Esophagus muscularis mucosa (tissue), 4 donors: ENCODE measurements at regions not wholly inside any gene's neighbourhood (a gene's known extent, or its start where the extent isn't known, plus 50 kb on each side); places are given as distances from the start of the nearest gene placed in this dataset.

Source experiments
- DNase-seq: peaks from one replicate; pipeline ENCODE4 v3.0.0-alpha.2; 2017; ENCODE audit errors: extremely low spot score
- H3K27ac ChIP-seq, 4 donors: fragments of 200-600 bp; sonication (generic); replicated peaks in 1 of 4; 1 replicate in 3 of 4; 2 replicates in 1 of 4; pipeline ENCODE4 v1.5.1; 2016 to 2019; ENCODE audit warnings: mild to moderate bottlenecking in 1 of 4
- H3K27me3 ChIP-seq, 4 donors: fragments of 200-600 bp; sonication (generic); one replicate each; pipeline versions ENCODE4 v1.5.1 to v1.6.0; 2016 to 2019
- H3K36me3 ChIP-seq, 4 donors: fragments of 200-600 bp; sonication (generic); one replicate each; pipeline ENCODE4 v1.5.1; 2016 to 2019
- H3K4me1 ChIP-seq, 4 donors: fragments of 200-600 bp; sonication (generic); one replicate each; pipeline ENCODE4 v1.5.1; 2016 to 2019
- H3K4me3 ChIP-seq, 4 donors: fragments of 200-600 bp; sonication (generic); 1 replicate in 2 of 4; 2 replicates in 2 of 4; pipeline ENCODE4 v1.5.1; 2016 to 2019; ENCODE audit warnings: mild to moderate bottlenecking in 4 of 4, moderate library complexity in 1 of 4
- H3K9me3 ChIP-seq, 4 donors: fragments of 200-600 bp; sonication (generic); 1 replicate in 3 of 4; 2 replicates in 1 of 4; pipeline ENCODE4 v1.5.1; 2016 to 2019
- CTCF ChIP-seq, 3 experiments: fragments of 200-600 bp in 2 of 3; fragments of 450-650 bp in 1 of 3; sonication (generic) in 2 of 3; IDR thresholded peaks; one replicate each; pipeline ENCODE4 v1.5.1; 2017 to 2019; ENCODE audit warnings: antibody characterized with exemption in 3 of 3, mild to moderate bottlenecking in 2 of 3, moderate library complexity in 1 of 3
- EP300 ChIP-seq: sonication (generic); formaldehyde crosslinking; IDR thresholded peaks from one replicate; pipeline ENCODE4 v1.6.1; 2017; ENCODE audit warnings: antibody characterized with exemption
- POLR2A ChIP-seq: fragments of 450-650 bp; IDR thresholded peaks from one replicate; pipeline ENCODE4 v1.6.1; 2017; ENCODE audit warnings: antibody characterized with exemption, moderate library complexity, mild to moderate bottlenecking, low read depth
- POLR2AphosphoS5 ChIP-seq, 2 donors: sonication (generic); formaldehyde crosslinking; IDR thresholded peaks; one replicate each; pipeline ENCODE4 v1.6.1; 2017; ENCODE audit warnings: antibody characterized with exemption in 2 of 2
- WGBS: methylation state at CpG from one replicate; pipeline ENCODE4 v1.1.5; 2018; 5-methylcytosine and 5-hydroxymethylcytosine counted together
- intact Hi-C: fragments of 100-400 bp; cut with DNase I; formaldehyde crosslinking; loops from one replicate; pipeline ENCODE4 v1.15.1; 2023

- H3K27ac ChIP-seq, result no peak overlapping the region
- TF ChIP-seq CTCF (IDR thresholded peaks at IDR 0.05), result no peak
- no peak for TF ChIP-seq POLR2AphosphoS5 (IDR thresholded peaks at IDR 0.05)
- no peak for TF ChIP-seq EP300
- TF ChIP-seq POLR2A, result no peak
- no peaks in the 10 kb centered on the region for H3K27me3 ChIP-seq
- H3K36me3 ChIP-seq, result no peaks in the 10 kb centered on the region
- intact Hi-C loops, result no loop called here
- H3K4me1 ChIP-seq, result no peaks in the 10 kb centered on the region
- H3K9me3 ChIP-seq, result no peaks in the 10 kb centered on the region
- WGBS, result 93% methylated on average over 7 of the region's 7 CpGs
- no peak for DNase-seq
- H3K4me3 ChIP-seq, result no peak overlapping the region
Observed at GRCh38 chr6:1187293-1188131, 124.4 kb upstream of the FOXQ1 start.

- no peak for DNase-seq
- intact Hi-C loops, result no loop called here
- no peaks in the 10 kb centered on the region for H3K27me3 ChIP-seq
- TF ChIP-seq POLR2A (no peak), EP300 (no peak), POLR2AphosphoS5 (IDR thresholded peaks at IDR 0.05) (no peak), CTCF (IDR thresholded peaks at IDR 0.05) (no peak)
- H3K36me3 ChIP-seq, result no peaks in the 10 kb centered on the region
- no peak overlapping the region for H3K4me3 ChIP-seq
- 91% methylated on average over 4 of the region's 4 CpGs for WGBS
- peaks cover 0 to 10% (median 9%) of the 10 kb centered on the region in 4 donors for H3K4me1 ChIP-seq
- no peaks in the 10 kb centered on the region for H3K9me3 ChIP-seq
- no peak overlapping the region for H3K27ac ChIP-seq
Observed at GRCh38 chr6:1184318-1184717, 127.6 kb upstream of the FOXQ1 start.

- 90% methylated on average over 13 of the region's 13 CpGs for WGBS
- Histone ChIP-seq H3K4me1 (peaks cover 0 to 17% (median 14%) of the 10 kb centered on the region in 4 donors), H3K4me3 (no peak overlapping the region), H3K9me3 (no peaks in the 10 kb centered on the region), H3K27me3 (no peaks in the 10 kb centered on the region), H3K36me3 (no peaks in the 10 kb centered on the region), H3K27ac (no peak overlapping the region)
- TF ChIP-seq POLR2AphosphoS5 (IDR thresholded peaks at IDR 0.05), result no peak
- TF ChIP-seq CTCF (IDR thresholded peaks at IDR 0.05), result no peak
- no peak for TF ChIP-seq EP300
- TF ChIP-seq POLR2A, result no peak
- intact Hi-C loops, result no loop called here
- DNase-seq, result no peak
Observed at GRCh38 chr6:1182722-1183521, 129.0 kb upstream of the FOXQ1 start.

GRCh38 chr6:1181939-1182605, 129.8 kb upstream of the FOXQ1 start:
- TF ChIP-seq POLR2A (no peak), CTCF (IDR thresholded peaks at IDR 0.05) (no peak), POLR2AphosphoS5 (IDR thresholded peaks at IDR 0.05) (no peak)
- H3K9me3 ChIP-seq, result no peaks in the 10 kb centered on the region

More at GRCh38 chr6:1181939-1182605, 129.8 kb upstream of the FOXQ1 start:
- Histone ChIP-seq H3K4me1 (peaks cover 0 to 17% (median 14%) of the 10 kb centered on the region in 4 donors), H3K4me3 (no peak overlapping the region), H3K27ac (no peak overlapping the region), H3K27me3 (no peaks in the 10 kb centered on the region), H3K36me3 (no peaks in the 10 kb centered on the region)
- no peak for DNase-seq
- 76% methylated on average over 4 of the region's 4 CpGs for WGBS
- intact Hi-C loops, result no loop called here
